BJ (cell line): ENCODE measurements at regions not wholly inside any gene's neighbourhood (a gene's known extent, or its start where the extent isn't known, plus 50 kb on each side); places are given as distances from the start of the nearest gene placed in this dataset.

Experiments
- CTCF ChIA-PET: fragments of 350-600 bp; formaldehyde crosslinking; extraction: SDS; loops from one replicate; lab custom pipeline; 2021; ENCODE audit warnings: antibody characterized with exemption, inconsistent platforms; lab: Yijun Ruan, JAX
- POLR2A ChIA-PET: fragments of 300-600 bp; sonication (Branson Sonifier 250); formaldehyde crosslinking; extraction: SDS; loops from one replicate; lab custom pipeline; 2021; ENCODE audit warnings: antibody characterized with exemption; lab: Charles Lee
- DNase-seq: peaks from one replicate; pipeline ENCODE4 v3.0.0-alpha.2; 2011; ENCODE audit warnings: low read depth
- H3K27me3 ChIP-seq: 2 replicates; pipeline ENCODE4 v1.6.0; 2011; ENCODE audit warnings: low read length; ENCODE audit not compliant: control insufficient read depth, insufficient read depth
- H3K36me3 ChIP-seq: 2 replicates; pipeline ENCODE4 v1.5.1; 2011; ENCODE audit warnings: low read length; ENCODE audit not compliant: control insufficient read depth, insufficient read depth
- H3K4me3 ChIP-seq: 2 replicates; pipeline ENCODE4 v1.5.1; 2011; ENCODE audit warnings: low read depth, mild to moderate bottlenecking, control low read depth, low read length
- TF ChIP-seq, protein P1 (sequence below): IDR thresholded peaks from 2 replicates; pipeline ENCODE4 v1.5.1; 2011; ENCODE audit warnings: low read depth, mild to moderate bottlenecking, control low read depth, inconsistent platforms, low read length, moderate library complexity; ENCODE audit not compliant: insufficient read depth

DNA sequence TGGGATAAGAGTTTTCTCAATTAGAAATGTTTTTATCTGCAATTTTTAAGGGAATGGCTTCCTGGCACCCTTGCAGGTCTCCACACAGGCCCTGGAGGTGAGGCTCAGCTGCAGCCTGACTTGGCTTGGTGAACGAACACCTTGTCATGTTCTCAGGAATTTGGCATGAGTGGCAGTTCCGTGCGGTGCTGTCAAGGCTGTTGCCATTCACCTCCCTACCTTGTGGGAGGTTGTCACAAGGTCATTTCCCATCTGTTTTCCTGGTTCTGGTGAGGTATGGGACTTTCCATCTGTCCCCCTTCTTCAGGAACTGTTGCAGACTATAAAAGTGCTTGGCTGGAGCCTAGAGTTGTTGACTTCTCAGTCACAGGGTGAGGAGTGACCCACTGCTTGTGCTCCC is 82.9 kb downstream of the ELOVL4 start:
- POLR2A ChIA-PET: no interaction called here
- Histone ChIP-seq H3K27me3 (no peaks in the 10 kb centered on the region), H3K4me3 (no peak overlapping the region), H3K36me3 (no peaks in the 10 kb centered on the region)
- DNase-seq: no peak
- CTCF ChIA-PET: interaction anchor here (1.2 kb wide), 1 partner anchor 86 kb away, joined by 4 read pairs; no protein-coding TSS in a partner anchor
- TF ChIP-seq, protein P1, sequence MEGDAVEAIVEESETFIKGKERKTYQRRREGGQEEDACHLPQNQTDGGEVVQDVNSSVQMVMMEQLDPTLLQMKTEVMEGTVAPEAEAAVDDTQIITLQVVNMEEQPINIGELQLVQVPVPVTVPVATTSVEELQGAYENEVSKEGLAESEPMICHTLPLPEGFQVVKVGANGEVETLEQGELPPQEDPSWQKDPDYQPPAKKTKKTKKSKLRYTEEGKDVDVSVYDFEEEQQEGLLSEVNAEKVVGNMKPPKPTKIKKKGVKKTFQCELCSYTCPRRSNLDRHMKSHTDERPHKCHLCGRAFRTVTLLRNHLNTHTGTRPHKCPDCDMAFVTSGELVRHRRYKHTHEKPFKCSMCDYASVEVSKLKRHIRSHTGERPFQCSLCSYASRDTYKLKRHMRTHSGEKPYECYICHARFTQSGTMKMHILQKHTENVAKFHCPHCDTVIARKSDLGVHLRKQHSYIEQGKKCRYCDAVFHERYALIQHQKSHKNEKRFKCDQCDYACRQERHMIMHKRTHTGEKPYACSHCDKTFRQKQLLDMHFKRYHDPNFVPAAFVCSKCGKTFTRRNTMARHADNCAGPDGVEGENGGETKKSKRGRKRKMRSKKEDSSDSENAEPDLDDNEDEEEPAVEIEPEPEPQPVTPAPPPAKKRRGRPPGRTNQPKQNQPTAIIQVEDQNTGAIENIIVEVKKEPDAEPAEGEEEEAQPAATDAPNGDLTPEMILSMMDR: no peak

DNA sequence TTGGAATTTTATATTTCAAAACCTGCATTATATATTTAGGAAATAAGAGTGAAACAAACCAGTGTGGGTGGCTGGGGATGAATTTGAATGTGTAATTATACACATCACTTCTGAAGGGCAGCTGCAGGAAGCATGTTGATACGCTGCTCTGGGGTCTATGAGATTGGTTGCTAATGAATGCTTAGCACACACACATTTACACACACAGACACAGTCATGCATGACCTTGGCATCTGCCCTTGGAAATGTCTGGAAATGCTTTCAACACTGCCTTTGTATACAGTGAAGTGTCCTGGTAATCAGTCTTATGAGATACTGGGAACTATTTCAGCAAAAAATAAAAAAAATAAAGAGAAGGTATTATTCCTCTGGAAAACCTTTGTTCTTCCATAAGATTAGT is 83.4 kb downstream of the ELOVL4 start:
- DNase-seq: no peak
- H3K36me3 ChIP-seq: no peaks in the 10 kb centered on the region
- CTCF ChIA-PET: interaction anchor here (0.6 to 1.2 kb wide), 4 partner anchors 50 to 137 kb away, joined by 3 to 4 read pairs (median 3); no protein-coding TSS in a partner anchor
- TF ChIP-seq, protein P1: no peak
- H3K27me3 ChIP-seq: no peaks in the 10 kb centered on the region
- H3K4me3 ChIP-seq: no peak overlapping the region
- POLR2A ChIA-PET: no interaction called here

DNA sequence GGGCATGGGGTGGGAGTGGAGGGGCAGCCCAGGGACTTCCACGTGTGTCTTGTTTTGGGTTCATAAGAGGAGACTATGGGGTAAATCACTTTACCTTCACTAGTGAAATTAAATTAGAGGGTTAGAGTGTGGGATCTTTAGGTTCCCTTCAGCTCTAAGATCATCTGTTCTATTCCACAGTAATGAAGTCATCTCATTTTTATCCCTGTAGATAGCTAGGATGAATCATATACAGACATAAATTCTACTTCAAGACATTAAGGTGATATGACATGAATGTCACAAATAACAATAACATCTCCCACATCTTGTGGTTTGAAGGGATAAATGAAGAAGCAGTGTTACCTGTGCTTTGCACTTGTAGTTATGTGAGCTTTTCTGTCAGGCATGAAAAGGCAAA is 83.8 kb downstream of the ELOVL4 start:
- TF ChIP-seq, protein P1: no peak
- ChIA-PET CTCF (interaction anchor here (0.6 to 1.8 kb wide), 6 partner anchors 11 to 136 kb away, joined by 3 to 4 read pairs (median 3); no protein-coding TSS in a partner anchor), POLR2A (no interaction called here)
- Histone ChIP-seq H3K4me3 (no peak overlapping the region), H3K27me3 (no peaks in the 10 kb centered on the region), H3K36me3 (no peaks in the 10 kb centered on the region)
- no peak for DNase-seq

DNA sequence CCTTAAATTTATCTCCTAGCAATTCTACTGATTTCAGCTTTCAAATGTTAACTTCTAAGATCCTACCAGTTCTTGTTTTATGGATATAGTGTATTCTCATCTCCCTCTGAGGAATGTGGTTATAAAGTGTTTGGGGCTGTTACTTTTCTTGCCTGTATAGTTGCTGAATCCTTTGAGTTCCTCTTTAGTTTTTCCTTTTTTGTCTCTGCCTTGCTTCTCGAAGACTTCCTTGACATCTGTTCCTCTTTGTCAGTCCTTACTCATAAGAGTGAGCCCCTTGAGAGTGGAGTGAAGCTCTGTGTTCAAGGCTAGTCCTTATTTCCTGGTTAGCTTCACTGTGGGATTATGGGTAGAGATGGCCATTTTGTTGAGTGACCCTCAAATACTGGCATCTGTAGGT is 84.6 kb downstream of the ELOVL4 start:
- TF ChIP-seq, protein P1: no peak
- CTCF ChIA-PET: interaction anchor here (0.6 to 1.8 kb wide), 3 partner anchors 12 to 412 kb away, joined by 3 to 4 read pairs (median 3); no protein-coding TSS in a partner anchor
- POLR2A ChIA-PET: no interaction called here
- Histone ChIP-seq H3K36me3 (no peaks in the 10 kb centered on the region), H3K4me3 (no peak overlapping the region), H3K27me3 (no peaks in the 10 kb centered on the region)
- DNase-seq: no peak

DNA sequence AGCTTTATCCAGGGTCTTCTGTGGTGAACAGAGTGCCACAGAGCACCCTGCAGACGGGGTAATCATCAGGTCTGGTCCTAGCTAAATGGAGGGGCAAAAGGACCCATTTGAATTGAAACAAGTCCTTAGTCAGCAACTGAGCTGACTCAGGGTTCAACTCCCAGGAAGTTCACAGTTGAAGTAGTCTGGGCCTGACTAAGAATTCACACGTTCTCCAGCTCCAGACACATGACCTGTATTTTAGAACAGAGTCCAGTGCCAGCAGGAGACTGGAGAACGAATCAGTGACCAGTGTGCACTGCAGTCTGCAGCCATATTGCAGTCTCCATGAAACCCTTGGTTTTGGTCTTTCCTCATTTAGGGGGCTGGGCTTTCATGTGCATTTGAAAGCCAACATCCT is 85.2 kb downstream of the ELOVL4 start:
- TF ChIP-seq, protein P1: no peak
- no peaks in the 10 kb centered on the region for H3K36me3 ChIP-seq
- ChIA-PET CTCF (interaction anchor here (0.6 to 1.8 kb wide), 2 partner anchors 13 to 411 kb away, joined by 3 to 4 read pairs; no protein-coding TSS in a partner anchor), POLR2A (no interaction called here)
- no peak overlapping the region for H3K4me3 ChIP-seq
- no peak for DNase-seq
- H3K27me3 ChIP-seq: no peaks in the 10 kb centered on the region
